HEK293 (cell line): ENCODE measurements at regions not wholly inside any gene's neighbourhood (a gene's known extent, or its start where the extent isn't known, plus 50 kb on each side); places are given as distances from the start of the nearest gene placed in this dataset.

Source experiments
- CTCF ChIP-seq: fragments of 450-650 bp; formaldehyde crosslinking; IDR thresholded peaks from 2 replicates; pipeline ENCODE4 v1.5.1; 2016; ENCODE audit warnings: missing biosample characterization, missing genetic modification characterization
- PRDM1 ChIP-seq: fragments of 450-650 bp; formaldehyde crosslinking; IDR thresholded peaks from 2 replicates; pipeline ENCODE4; 2016; ENCODE audit warnings: missing biosample characterization, missing genetic modification characterization

- no peak for TF ChIP-seq CTCF
- TF ChIP-seq PRDM1: no peak
Observed at GRCh38 chr2:90221300-90221651, 1529.8 kb downstream of the RPIA start.
